Natural killer cell (primary cell): ENCODE measurements at regions not wholly inside any gene's neighbourhood (a gene's known extent, or its start where the extent isn't known, plus 50 kb on each side); places are given as distances from the start of the nearest gene placed in this dataset.

ENCODE experiments used
- ATAC-seq, 3 donors: fragments of 150-1000 bp in 2 of 3; fragments of 200-7000 bp in 1 of 3; cut with Tn5 transposase; 1 replicate in 1 of 3; 2 replicates in 2 of 3; pipeline ENCODE4 v1.10.0; 2021; ENCODE audit warnings: mild to moderate bottlenecking in 2 of 3, moderate library complexity in 2 of 3
- DNase-seq, 2 donors: peaks; one replicate each; pipeline versions ENCODE4 v3.0.0 to v3.0.0-alpha.2; 2013 to 2021; ENCODE audit warnings: mixed read lengths in 1 of 2
- H3K27ac ChIP-seq: one replicate; pipeline ENCODE4 v1.5.1; 2013; ENCODE audit warnings: mild to moderate bottlenecking, low read length
- H3K27me3 ChIP-seq: one replicate; pipeline ENCODE4 v1.6.1; 2013; ENCODE audit warnings: low read length; ENCODE audit not compliant: control insufficient read depth, insufficient read depth
- H3K36me3 ChIP-seq: one replicate; pipeline ENCODE4 v1.6.1; 2013; ENCODE audit warnings: low read length; ENCODE audit not compliant: control insufficient read depth, insufficient read depth
- H3K4me1 ChIP-seq: one replicate; pipeline ENCODE4 v1.6.1; 2013; ENCODE audit warnings: low read length; ENCODE audit not compliant: control insufficient read depth, insufficient read depth
- H3K4me3 ChIP-seq: one replicate; pipeline ENCODE4 v1.5.1; 2013; ENCODE audit warnings: low read length
- H3K9me3 ChIP-seq: one replicate; pipeline ENCODE4 v1.6.1; 2013; ENCODE audit warnings: low read length; ENCODE audit not compliant: control insufficient read depth, insufficient read depth
- H3K27ac Mint-ChIP-seq, 2 donors: one replicate each; pipeline ENCODE4 v1.8.0; 2022; ENCODE audit warnings: mild to moderate bottlenecking in 2 of 2, mixed read lengths in 2 of 2, moderate library complexity in 1 of 2
- H3K27me3 Mint-ChIP-seq, 2 donors: one replicate each; pipeline ENCODE4 v1.8.0; 2022; ENCODE audit warnings: low read depth in 2 of 2, mixed read lengths in 2 of 2
- H3K36me3 Mint-ChIP-seq: one replicate; pipeline ENCODE4 v1.8.0; 2022; ENCODE audit warnings: mixed read lengths
- H3K4me1 Mint-ChIP-seq, 2 donors: one replicate each; pipeline ENCODE4 v1.8.0; 2022; ENCODE audit warnings: mixed read lengths in 2 of 2
- H3K4me3 Mint-ChIP-seq: one replicate; pipeline ENCODE4 v1.8.0; 2022; ENCODE audit warnings: mild to moderate bottlenecking, moderate library complexity, mixed read lengths
- H3K9me3 Mint-ChIP-seq, 2 donors: one replicate each; pipeline ENCODE4 v1.8.0; 2022; ENCODE audit warnings: mixed read lengths in 2 of 2
- WGBS: methylation state at CpG from one replicate; pipeline ENCODE4 v1.1.7; 2013; ENCODE audit warnings: missing lambda C conversion rate; ENCODE audit not compliant: insufficient coverage; 5-methylcytosine and 5-hydroxymethylcytosine counted together
- intact Hi-C: fragments of 100-400 bp; cut with micrococcal nuclease; formaldehyde crosslinking; loops from one replicate; pipeline ENCODE4 v1.14.2; 2022
- TF ChIP-seq, protein P1 (sequence below): fragments of 200-600 bp; IDR thresholded peaks from one replicate; pipeline ENCODE4 v1.8.0; 2022; ENCODE audit warnings: antibody characterized with exemption

DNA sequence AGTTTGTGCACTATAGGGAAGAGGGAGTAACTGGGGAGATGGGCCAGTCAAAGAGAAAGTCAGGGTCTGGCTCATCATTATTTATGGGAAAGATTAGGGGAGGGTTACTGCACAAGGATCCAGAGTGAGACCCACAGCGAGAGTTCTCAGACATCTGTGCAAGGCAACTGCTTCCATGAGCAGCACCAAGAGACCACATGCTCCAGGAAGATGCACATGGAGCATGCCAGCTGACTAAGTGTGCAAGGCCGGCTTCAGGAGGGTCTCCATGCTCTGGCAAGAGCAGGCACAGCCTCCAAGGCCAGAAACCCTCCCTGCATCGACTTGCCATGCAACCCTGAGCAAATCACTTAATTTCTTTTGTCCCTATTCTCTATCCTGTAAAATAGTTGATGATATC, 616.9 kb downstream of the CSNK1G3 start:
- H3K27ac Mint-ChIP-seq = no peak overlapping the region
- Histone ChIP-seq H3K27me3 (no peaks in the 10 kb centered on the region), H3K4me1 (no peaks in the 10 kb centered on the region), H3K4me3 (no peak overlapping the region), H3K9me3 (peaks cover 3% of the 10 kb centered on the region), H3K27ac (no peak overlapping the region), H3K36me3 (no peaks in the 10 kb centered on the region)
- TF ChIP-seq, protein P1, sequence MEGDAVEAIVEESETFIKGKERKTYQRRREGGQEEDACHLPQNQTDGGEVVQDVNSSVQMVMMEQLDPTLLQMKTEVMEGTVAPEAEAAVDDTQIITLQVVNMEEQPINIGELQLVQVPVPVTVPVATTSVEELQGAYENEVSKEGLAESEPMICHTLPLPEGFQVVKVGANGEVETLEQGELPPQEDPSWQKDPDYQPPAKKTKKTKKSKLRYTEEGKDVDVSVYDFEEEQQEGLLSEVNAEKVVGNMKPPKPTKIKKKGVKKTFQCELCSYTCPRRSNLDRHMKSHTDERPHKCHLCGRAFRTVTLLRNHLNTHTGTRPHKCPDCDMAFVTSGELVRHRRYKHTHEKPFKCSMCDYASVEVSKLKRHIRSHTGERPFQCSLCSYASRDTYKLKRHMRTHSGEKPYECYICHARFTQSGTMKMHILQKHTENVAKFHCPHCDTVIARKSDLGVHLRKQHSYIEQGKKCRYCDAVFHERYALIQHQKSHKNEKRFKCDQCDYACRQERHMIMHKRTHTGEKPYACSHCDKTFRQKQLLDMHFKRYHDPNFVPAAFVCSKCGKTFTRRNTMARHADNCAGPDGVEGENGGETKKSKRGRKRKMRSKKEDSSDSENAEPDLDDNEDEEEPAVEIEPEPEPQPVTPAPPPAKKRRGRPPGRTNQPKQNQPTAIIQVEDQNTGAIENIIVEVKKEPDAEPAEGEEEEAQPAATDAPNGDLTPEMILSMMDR = no peak
- no peak overlapping the region for H3K4me3 Mint-ChIP-seq
- 96% methylated on average over 3 of the region's 3 CpGs for WGBS
- no peaks in the 10 kb centered on the region for H3K36me3 Mint-ChIP-seq
- intact Hi-C loops = no loop called here
- H3K9me3 Mint-ChIP-seq = peaks cover 3 to 9% of the 10 kb centered on the region in 2 donors
- ATAC-seq (no peak), DNase-seq (no peak)
- H3K27me3 Mint-ChIP-seq = no peaks in the 10 kb centered on the region
- H3K4me1 Mint-ChIP-seq = no peaks in the 10 kb centered on the region

DNA sequence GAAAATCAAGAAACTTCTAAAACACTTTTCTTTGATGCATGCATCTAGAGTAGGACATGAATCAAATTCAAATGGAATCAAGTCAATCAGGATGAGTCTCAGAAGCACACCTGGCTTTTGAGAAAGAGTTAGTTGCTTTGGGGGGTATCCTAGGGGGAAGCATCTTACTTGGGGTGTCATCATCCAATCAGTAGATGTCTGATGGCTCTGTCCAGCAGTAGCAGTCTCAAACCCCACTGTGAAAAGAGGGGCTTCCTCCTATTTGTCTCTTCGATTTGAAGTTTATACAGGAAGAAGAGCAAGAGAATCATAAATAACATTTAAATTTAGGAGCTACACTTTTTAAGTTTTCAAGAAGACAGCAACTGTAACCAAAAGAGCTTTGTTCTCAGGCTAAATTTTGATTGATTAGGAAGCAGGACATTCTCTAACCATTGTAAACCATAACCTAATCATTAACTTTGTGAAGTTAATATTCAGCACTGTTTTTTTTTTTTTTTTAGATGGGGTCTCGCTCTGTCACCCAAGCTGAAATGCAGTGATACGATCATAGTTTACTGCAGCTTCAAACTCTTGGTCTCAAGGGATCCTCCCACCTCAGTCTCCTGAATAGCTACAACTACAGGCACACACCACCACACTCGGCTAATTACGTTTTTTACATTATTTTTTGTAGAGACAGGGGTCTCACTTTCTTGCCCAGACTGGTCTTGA, 614.7 kb downstream of the CSNK1G3 start:
- no peak for ATAC-seq

DNA sequence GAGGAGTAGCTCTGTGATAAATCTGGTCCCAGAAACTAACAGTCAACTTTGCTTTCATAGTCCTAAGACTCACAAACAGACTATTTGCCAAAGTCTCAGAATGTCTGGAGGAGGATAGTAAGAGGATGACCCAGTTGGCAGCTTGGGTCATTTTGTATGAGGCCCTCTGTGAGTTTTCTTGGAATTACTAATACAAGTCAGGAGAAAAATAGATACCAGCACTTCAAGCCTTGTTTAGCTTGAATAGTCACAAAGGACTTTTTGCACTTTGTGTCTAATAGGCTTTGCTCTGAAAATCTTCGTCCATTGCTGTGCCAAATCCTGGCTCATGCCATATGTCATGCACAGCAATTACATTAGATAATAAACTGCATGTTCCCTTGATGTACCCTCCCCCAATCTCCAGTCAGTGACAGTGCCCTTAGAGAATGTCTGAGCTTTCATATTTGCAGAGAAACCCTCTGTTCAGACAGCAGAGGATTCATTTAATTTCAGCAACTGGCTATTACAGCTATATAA, 612.8 kb downstream of the CSNK1G3 start:
- intact Hi-C loops = no loop called here
- H3K4me1 ChIP-seq = no peaks in the 10 kb centered on the region
- no peaks in the 10 kb centered on the region for H3K36me3 ChIP-seq
- H3K9me3 ChIP-seq = peaks cover 3% of the 10 kb centered on the region
- no peaks in the 10 kb centered on the region for H3K36me3 Mint-ChIP-seq
- DNase-seq (no peak), ATAC-seq (no peak)
- no peak overlapping the region for H3K27ac ChIP-seq
- no peaks in the 10 kb centered on the region for H3K4me1 Mint-ChIP-seq
- 78% methylated on average over 1 of the region's 1 CpG for WGBS
- H3K9me3 Mint-ChIP-seq = peaks cover 6 to 15% of the 10 kb centered on the region in 2 donors
- H3K27me3 Mint-ChIP-seq = no peaks in the 10 kb centered on the region
- H3K4me3 ChIP-seq = no peak overlapping the region
- no peak overlapping the region for H3K27ac Mint-ChIP-seq
- no peaks in the 10 kb centered on the region for H3K27me3 ChIP-seq
- no peak overlapping the region for H3K4me3 Mint-ChIP-seq
- TF ChIP-seq, protein P1 = no peak

More for the DNA sequence above, 614.7 kb downstream of the CSNK1G3 start:
- no peak for DNase-seq
- Mint-ChIP-seq H3K4me1 (no peaks in the 10 kb centered on the region), H3K36me3 (no peaks in the 10 kb centered on the region), H3K27me3 (no peaks in the 10 kb centered on the region), H3K4me3 (no peak overlapping the region), H3K9me3 (peaks cover 3 to 9% of the 10 kb centered on the region in 2 donors), H3K27ac (no peak overlapping the region)
- Histone ChIP-seq H3K4me3 (no peak overlapping the region), H3K9me3 (peaks cover 3% of the 10 kb centered on the region), H3K27me3 (no peaks in the 10 kb centered on the region), H3K36me3 (no peaks in the 10 kb centered on the region), H3K27ac (no peak overlapping the region), H3K4me1 (no peaks in the 10 kb centered on the region)
- 63% methylated on average over 4 of the region's 5 CpGs for WGBS
- TF ChIP-seq, protein P1 = no peak
- intact Hi-C loops = no loop called here

DNA sequence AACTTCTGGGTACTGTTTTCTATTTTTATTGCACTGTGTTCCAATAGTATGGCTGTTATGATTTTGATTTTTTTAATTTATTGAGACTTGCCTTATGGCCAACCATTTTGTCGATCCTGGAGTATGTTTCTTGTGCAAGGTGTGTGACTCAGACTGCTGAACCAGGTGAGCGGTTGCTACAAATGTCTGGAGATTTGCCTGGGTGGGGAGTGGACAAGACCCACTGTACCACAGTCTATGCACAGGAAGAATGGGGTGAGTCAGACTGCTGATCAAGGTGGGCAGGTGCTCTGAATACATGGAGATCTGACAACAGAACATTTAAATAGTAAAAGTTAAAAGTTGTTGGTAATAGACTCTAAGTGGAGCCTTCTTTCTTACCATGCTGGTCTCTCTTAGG, 609.2 kb downstream of the CSNK1G3 start:
- no peak overlapping the region for H3K27ac Mint-ChIP-seq
- Histone ChIP-seq H3K9me3 (no peaks in the 10 kb centered on the region), H3K27me3 (no peaks in the 10 kb centered on the region), H3K4me1 (no peaks in the 10 kb centered on the region), H3K36me3 (no peaks in the 10 kb centered on the region), H3K4me3 (no peak overlapping the region), H3K27ac (no peak overlapping the region)
- no peak for ATAC-seq
- intact Hi-C loops = no loop called here
- no peaks in the 10 kb centered on the region for H3K36me3 Mint-ChIP-seq
- H3K4me3 Mint-ChIP-seq = no peak overlapping the region
- TF ChIP-seq, protein P1 = no peak
- 95% methylated on average over 2 of the region's 2 CpGs for WGBS
- no peaks in the 10 kb centered on the region for H3K4me1 Mint-ChIP-seq
- no peak for DNase-seq
- H3K9me3 Mint-ChIP-seq = peaks cover 7 to 9% of the 10 kb centered on the region in 2 donors
- H3K27me3 Mint-ChIP-seq = no peaks in the 10 kb centered on the region
